Testis (tissue), 2 donors: ENCODE measurements at regions not wholly inside any gene's neighbourhood (a gene's known extent, or its start where the extent isn't known, plus 50 kb on each side); places are given as distances from the start of the nearest gene placed in this dataset.

Experiments
- CTCF ChIP-seq, 3 experiments: fragments of 450-650 bp in 2 of 3; fragments of 200-600 bp in 1 of 3; sonication (generic) in 1 of 3; IDR thresholded peaks; one replicate each; pipeline ENCODE4 v1.5.1; 2016 to 2019; ENCODE audit warnings: antibody characterized with exemption in 3 of 3, mild to moderate bottlenecking in 2 of 3, moderate library complexity in 1 of 3
- POLR2A ChIP-seq: fragments of 450-650 bp; IDR thresholded peaks from one replicate; pipeline ENCODE4 v1.6.1; 2017; ENCODE audit warnings: antibody characterized with exemption, mild to moderate bottlenecking, moderate library complexity

- TF ChIP-seq CTCF (IDR thresholded peaks at IDR 0.05): no peak
- no peak for TF ChIP-seq POLR2A
Observed at GRCh38 chr5:93235761-93236160, 345.3 kb downstream of the NR2F1-AS1 start.
